ENCODE measurements at regions not wholly inside any gene's neighbourhood (a gene's known extent, or its start where the extent isn't known, plus 50 kb on each side); places are given as distances from the start of the nearest gene placed in this dataset.

- 86 to 94% (median 92%) methylated on average over 10 of the region's 10 CpGs for WGBS, 3 donors
These were observed 240.8 kb upstream of the PWP1 start for GRCh38 chr12:107444771-107445170.

GRCh38 chr12:107446476-107446875 lies 239.1 kb upstream of the PWP1 start:
- Histone ChIP-seq H3K36me3 (ENCODE audit: control insufficient read depth in 3 of 3, insufficient read depth in 2 of 3, low read depth in 1 of 3, low read length in 3 of 3) (no peaks in the 10 kb centered on the region), H3K27me3 (ENCODE audit: control insufficient read depth in 3 of 3, insufficient read depth in 3 of 3, low read length in 3 of 3) (peaks cover 0 to 6% (median 0%) of the 10 kb centered on the region in 3 donors), H3K4me3 (ENCODE audit: low read depth in 1 of 3, low read length in 3 of 3) (no peak overlapping the region), H3K27ac (ENCODE audit: low read depth in 1 of 3, low read length in 2 of 3) (no peak overlapping the region), H3K9me3 (ENCODE audit: control insufficient read depth in 2 of 2, insufficient read depth in 1 of 2, low read depth in 1 of 2, low read length in 1 of 2) (no peaks in the 10 kb centered on the region), H3K4me1 (ENCODE audit: control insufficient read depth in 3 of 3, insufficient read depth in 2 of 3, low read depth in 1 of 3, low read length in 2 of 3) (no peaks in the 10 kb centered on the region)
- 88 to 93% (median 88%) methylated on average over 3 of the region's 3 CpGs for WGBS, 3 donors
- DNase-seq (no peak), FAIRE-seq (no peak)

More at GRCh38 chr12:107444771-107445170, 240.8 kb upstream of the PWP1 start:
- Histone ChIP-seq H3K27me3 (ENCODE audit: control insufficient read depth in 3 of 3, insufficient read depth in 3 of 3, low read length in 3 of 3) (peaks cover 0 to 3% (median 0%) of the 10 kb centered on the region in 3 donors), H3K4me1 (ENCODE audit: control insufficient read depth in 3 of 3, insufficient read depth in 2 of 3, low read depth in 1 of 3, low read length in 2 of 3) (no peaks in the 10 kb centered on the region), H3K27ac (ENCODE audit: low read depth in 1 of 3, low read length in 2 of 3) (no peak overlapping the region), H3K4me3 (ENCODE audit: low read depth in 1 of 3, low read length in 3 of 3) (no peak overlapping the region), H3K36me3 (ENCODE audit: control insufficient read depth in 3 of 3, insufficient read depth in 2 of 3, low read depth in 1 of 3, low read length in 3 of 3) (no peaks in the 10 kb centered on the region), H3K9me3 (ENCODE audit: control insufficient read depth in 2 of 2, insufficient read depth in 1 of 2, low read depth in 1 of 2, low read length in 1 of 2) (no peaks in the 10 kb centered on the region)
- DNase-seq (no peak), FAIRE-seq (no peak)

- Histone ChIP-seq H3K9me3 (ENCODE audit: control insufficient read depth in 2 of 2, insufficient read depth in 1 of 2, low read depth in 1 of 2, low read length in 1 of 2) (no peaks in the 10 kb centered on the region), H3K27ac (ENCODE audit: low read depth in 1 of 3, low read length in 2 of 3) (no peak overlapping the region), H3K27me3 (ENCODE audit: control insufficient read depth in 3 of 3, insufficient read depth in 3 of 3, low read length in 3 of 3) (peaks cover 0 to 6% (median 0%) of the 10 kb centered on the region in 3 donors), H3K36me3 (ENCODE audit: control insufficient read depth in 3 of 3, insufficient read depth in 2 of 3, low read depth in 1 of 3, low read length in 3 of 3) (no peaks in the 10 kb centered on the region), H3K4me3 (ENCODE audit: low read depth in 1 of 3, low read length in 3 of 3) (no peak overlapping the region), H3K4me1 (ENCODE audit: control insufficient read depth in 3 of 3, insufficient read depth in 2 of 3, low read depth in 1 of 3, low read length in 2 of 3) (no peaks in the 10 kb centered on the region)
- no peak for FAIRE-seq
- no peak for DNase-seq
- 80 to 87% (median 85%) methylated on average over 5 of the region's 5 CpGs for WGBS, 3 donors
These were observed 238.3 kb upstream of the PWP1 start for GRCh38 chr12:107447336-107447735.

GRCh38 chr12:107448198-107448597 lies 237.4 kb upstream of the PWP1 start:
- no peak overlapping the region for H3K4me3 ChIP-seq (ENCODE audit: low read depth in 1 of 3, low read length in 3 of 3)
- FAIRE-seq: no peak
- H3K27me3 ChIP-seq (ENCODE audit: control insufficient read depth in 3 of 3, insufficient read depth in 3 of 3, low read length in 3 of 3): peaks cover 0 to 6% (median 0%) of the 10 kb centered on the region in 3 donors
- H3K9me3 ChIP-seq (ENCODE audit: control insufficient read depth in 2 of 2, insufficient read depth in 1 of 2, low read depth in 1 of 2, low read length in 1 of 2): peaks cover 0 to under 1% of the 10 kb centered on the region in 2 donors
- H3K36me3 ChIP-seq (ENCODE audit: control insufficient read depth in 3 of 3, insufficient read depth in 2 of 3, low read depth in 1 of 3, low read length in 3 of 3): no peaks in the 10 kb centered on the region
- 81 to 96% (median 81%) methylated on average over 1 of the region's 1 CpG for WGBS, 3 donors
- no peak overlapping the region for H3K27ac ChIP-seq (ENCODE audit: low read depth in 1 of 3, low read length in 2 of 3)
- DNase-seq: peak; percentile 20 to 33
- no peaks in the 10 kb centered on the region for H3K4me1 ChIP-seq (ENCODE audit: control insufficient read depth in 3 of 3, insufficient read depth in 2 of 3, low read depth in 1 of 3, low read length in 2 of 3)

- FAIRE-seq (no peak), DNase-seq (no peak)
- peaks cover 0 to 6% (median 0%) of the 10 kb centered on the region in 3 donors for H3K27me3 ChIP-seq (ENCODE audit: control insufficient read depth in 3 of 3, insufficient read depth in 3 of 3, low read length in 3 of 3)
- WGBS, 3 donors: 72 to 77% (median 73%) methylated on average over 1 of the region's 1 CpG
- H3K4me1 ChIP-seq (ENCODE audit: control insufficient read depth in 3 of 3, insufficient read depth in 2 of 3, low read depth in 1 of 3, low read length in 2 of 3): no peaks in the 10 kb centered on the region
- no peak overlapping the region for H3K4me3 ChIP-seq (ENCODE audit: low read depth in 1 of 3, low read length in 3 of 3)
- H3K9me3 ChIP-seq (ENCODE audit: control insufficient read depth in 2 of 2, insufficient read depth in 1 of 2, low read depth in 1 of 2, low read length in 1 of 2): peaks cover 0 to 4% of the 10 kb centered on the region in 2 donors
- no peaks in the 10 kb centered on the region for H3K36me3 ChIP-seq (ENCODE audit: control insufficient read depth in 3 of 3, insufficient read depth in 2 of 3, low read depth in 1 of 3, low read length in 3 of 3)
- H3K27ac ChIP-seq (ENCODE audit: low read depth in 1 of 3, low read length in 2 of 3): no peak overlapping the region
These were observed 235.7 kb upstream of the PWP1 start for GRCh38 chr12:107449891-107450290.

GRCh38 chr12:107450541-107450940 lies 235.1 kb upstream of the PWP1 start:
- Histone ChIP-seq H3K27ac (ENCODE audit: low read depth in 1 of 3, low read length in 2 of 3) (no peak overlapping the region), H3K9me3 (ENCODE audit: control insufficient read depth in 2 of 2, insufficient read depth in 1 of 2, low read depth in 1 of 2, low read length in 1 of 2) (peaks cover 0 to 4% of the 10 kb centered on the region in 2 donors), H3K4me3 (ENCODE audit: low read depth in 1 of 3, low read length in 3 of 3) (no peak overlapping the region), H3K4me1 (ENCODE audit: control insufficient read depth in 3 of 3, insufficient read depth in 2 of 3, low read depth in 1 of 3, low read length in 2 of 3) (no peaks in the 10 kb centered on the region), H3K27me3 (ENCODE audit: control insufficient read depth in 3 of 3, insufficient read depth in 3 of 3, low read length in 3 of 3) (peaks cover 0 to 6% (median 0%) of the 10 kb centered on the region in 3 donors), H3K36me3 (ENCODE audit: control insufficient read depth in 3 of 3, insufficient read depth in 2 of 3, low read depth in 1 of 3, low read length in 3 of 3) (no peaks in the 10 kb centered on the region)
- FAIRE-seq (no peak), DNase-seq (no peak)
- 45 to 68% (median 65%) methylated on average over 3 of the region's 3 CpGs for WGBS, 3 donors

GRCh38 chr12:107451246-107451645 lies 234.4 kb upstream of the PWP1 start:
- Histone ChIP-seq H3K27me3 (ENCODE audit: control insufficient read depth in 3 of 3, insufficient read depth in 3 of 3, low read length in 3 of 3) (peaks cover 0 to 6% (median 0%) of the 10 kb centered on the region in 3 donors), H3K36me3 (ENCODE audit: control insufficient read depth in 3 of 3, insufficient read depth in 2 of 3, low read depth in 1 of 3, low read length in 3 of 3) (no peaks in the 10 kb centered on the region), H3K4me1 (ENCODE audit: control insufficient read depth in 3 of 3, insufficient read depth in 2 of 3, low read depth in 1 of 3, low read length in 2 of 3) (no peaks in the 10 kb centered on the region), H3K4me3 (ENCODE audit: low read depth in 1 of 3, low read length in 3 of 3) (no peak overlapping the region), H3K27ac (ENCODE audit: low read depth in 1 of 3, low read length in 2 of 3) (no peak overlapping the region), H3K9me3 (ENCODE audit: control insufficient read depth in 2 of 2, insufficient read depth in 1 of 2, low read depth in 1 of 2, low read length in 1 of 2) (peaks cover 0 to 4% of the 10 kb centered on the region in 2 donors)
- WGBS, 3 donors: 71 to 77% (median 74%) methylated on average over 7 of the region's 7 CpGs
- no peak for FAIRE-seq
- no peak for DNase-seq

- DNase-seq (no peak), FAIRE-seq (no peak)
- 69 to 81% (median 72%) methylated on average over 4 of the region's 4 CpGs for WGBS, 3 donors
These were observed 231.3 kb upstream of the PWP1 start for GRCh38 chr12:107454109-107454830.

More at GRCh38 chr12:107454109-107454830, 231.3 kb upstream of the PWP1 start:
- H3K27ac ChIP-seq (ENCODE audit: low read depth in 1 of 3, low read length in 2 of 3): no peak overlapping the region
- H3K27me3 ChIP-seq (ENCODE audit: control insufficient read depth in 3 of 3, insufficient read depth in 3 of 3, low read length in 3 of 3): peaks cover 0 to 6% (median 0%) of the 10 kb centered on the region in 3 donors
- no peak overlapping the region for H3K4me3 ChIP-seq (ENCODE audit: low read depth in 1 of 3, low read length in 3 of 3)
- no peaks in the 10 kb centered on the region for H3K36me3 ChIP-seq (ENCODE audit: control insufficient read depth in 3 of 3, insufficient read depth in 2 of 3, low read depth in 1 of 3, low read length in 3 of 3)
- peaks cover 0 to 4% of the 10 kb centered on the region in 2 donors for H3K9me3 ChIP-seq (ENCODE audit: control insufficient read depth in 2 of 2, insufficient read depth in 1 of 2, low read depth in 1 of 2, low read length in 1 of 2)
- H3K4me1 ChIP-seq (ENCODE audit: control insufficient read depth in 3 of 3, insufficient read depth in 2 of 3, low read depth in 1 of 3, low read length in 2 of 3): no peaks in the 10 kb centered on the region

Data from small intestine (tissue), 7 donors.